GM18873 (cell line): ENCODE measurements at regions not wholly inside any gene's neighbourhood (a gene's known extent, or its start where the extent isn't known, plus 50 kb on each side); places are given as distances from the start of the nearest gene placed in this dataset.

Experiments used
- ATAC-seq: cut with Tn5 transposase; IDR thresholded peaks from one replicate; pipeline ENCODE4 v1.9.1; 2021; ENCODE audit warnings: mild to moderate bottlenecking, moderate library complexity, moderate number of reproducible peaks; ENCODE audit not compliant: unreplicated experiment, low FRiP score

GRCh38 chr2:192377173-192377572, 182.4 kb upstream of the TMEFF2 start:
- ATAC-seq = no peak

- no peak for ATAC-seq
These were observed 179.0 kb upstream of the TMEFF2 start for GRCh38 chr2:192373754-192374153.

GRCh38 chr2:192373221-192373620, 178.5 kb upstream of the TMEFF2 start:
- ATAC-seq = no peak

- ATAC-seq = no peak
These were observed 175.2 kb upstream of the TMEFF2 start for GRCh38 chr2:192369969-192370368.

- no peak for ATAC-seq
These were observed 162.5 kb upstream of the TMEFF2 start for GRCh38 chr2:192357217-192357616.

- no peak for ATAC-seq
These were observed 159.9 kb upstream of the TMEFF2 start for GRCh38 chr2:192354512-192355244.

GRCh38 chr2:192347542-192347941, 152.8 kb upstream of the TMEFF2 start:
- no peak for ATAC-seq

GRCh38 chr2:192345287-192345686, 150.6 kb upstream of the TMEFF2 start:
- no peak for ATAC-seq

- no peak for ATAC-seq
These were observed 138.9 kb upstream of the TMEFF2 start for GRCh38 chr2:192333642-192334041.

- ATAC-seq = no peak
These were observed 133.6 kb upstream of the TMEFF2 start for GRCh38 chr2:192328297-192328696.

- ATAC-seq = no peak
These were observed 132.8 kb upstream of the TMEFF2 start for GRCh38 chr2:192327576-192327975.

- ATAC-seq = no peak
These were observed 120.8 kb upstream of the TMEFF2 start for GRCh38 chr2:192315543-192315942.

GRCh38 chr2:192314800-192315481, 120.2 kb upstream of the TMEFF2 start:
- ATAC-seq = no peak

- ATAC-seq = no peak
These were observed 119.0 kb upstream of the TMEFF2 start for GRCh38 chr2:192313773-192314172.

GRCh38 chr2:192311701-192312460, 117.1 kb upstream of the TMEFF2 start:
- ATAC-seq = no peak

- ATAC-seq = no peak
These were observed 112.8 kb upstream of the TMEFF2 start for GRCh38 chr2:192307530-192307929.

- ATAC-seq = no peak
These were observed 103.9 kb upstream of the TMEFF2 start for GRCh38 chr2:192298664-192299063.

GRCh38 chr2:192292478-192292877, 97.7 kb upstream of the TMEFF2 start:
- ATAC-seq = no peak

- ATAC-seq = no peak
These were observed 93.6 kb upstream of the TMEFF2 start for GRCh38 chr2:192288295-192288694.

- ATAC-seq = no peak
These were observed 91.5 kb upstream of the TMEFF2 start for GRCh38 chr2:192286093-192286701.

GRCh38 chr2:192283450-192283849, 88.7 kb upstream of the TMEFF2 start:
- no peak for ATAC-seq
